Activated CD4-positive, alpha-beta T cell treated with anti-CD3 and anti-CD28 coated beads, Interleukin-2, amount 10 ng/mL, durations not matched to agents 7 days and 5 days (primary cell): ENCODE measurements at regions not wholly inside any gene's neighbourhood (a gene's known extent, or its start where the extent isn't known, plus 50 kb on each side); places are given as distances from the start of the nearest gene placed in this dataset.

ENCODE experiments used
- CTCF ChIA-PET: fragments of 350-600 bp; sonication (Branson Sonifier 250); formaldehyde crosslinking; loops from one replicate; lab custom pipeline; 2021; ENCODE audit warnings: antibody characterized with exemption; lab: Charles Lee
- POLR2A ChIA-PET: fragments of 350-600 bp; sonication (Branson Sonifier 250); formaldehyde crosslinking; loops from one replicate; lab custom pipeline; 2021; ENCODE audit warnings: antibody characterized with exemption; lab: Charles Lee
- DNase-seq: peaks from one replicate; pipeline ENCODE4 v3.0.0-alpha.2; 2020
- H3K27ac Mint-ChIP-seq: one replicate; pipeline ENCODE4 v1.8.0; 2021; ENCODE audit warnings: mild to moderate bottlenecking, moderate library complexity, mixed read lengths
- H3K27me3 Mint-ChIP-seq: one replicate; pipeline ENCODE4 v1.8.0; 2021; ENCODE audit warnings: mixed read lengths
- H3K36me3 Mint-ChIP-seq: one replicate; pipeline ENCODE4 v1.8.0; 2021; ENCODE audit warnings: low read depth, mixed read lengths
- H3K4me1 Mint-ChIP-seq: one replicate; pipeline ENCODE4 v1.8.0; 2021; ENCODE audit warnings: mixed read lengths
- H3K4me3 Mint-ChIP-seq: one replicate; pipeline ENCODE4 v1.8.0; 2021; ENCODE audit warnings: mild to moderate bottlenecking, moderate library complexity, mixed read lengths
- H3K9me3 Mint-ChIP-seq: one replicate; pipeline ENCODE4 v1.8.0; 2021; ENCODE audit warnings: mixed read lengths

DNA sequence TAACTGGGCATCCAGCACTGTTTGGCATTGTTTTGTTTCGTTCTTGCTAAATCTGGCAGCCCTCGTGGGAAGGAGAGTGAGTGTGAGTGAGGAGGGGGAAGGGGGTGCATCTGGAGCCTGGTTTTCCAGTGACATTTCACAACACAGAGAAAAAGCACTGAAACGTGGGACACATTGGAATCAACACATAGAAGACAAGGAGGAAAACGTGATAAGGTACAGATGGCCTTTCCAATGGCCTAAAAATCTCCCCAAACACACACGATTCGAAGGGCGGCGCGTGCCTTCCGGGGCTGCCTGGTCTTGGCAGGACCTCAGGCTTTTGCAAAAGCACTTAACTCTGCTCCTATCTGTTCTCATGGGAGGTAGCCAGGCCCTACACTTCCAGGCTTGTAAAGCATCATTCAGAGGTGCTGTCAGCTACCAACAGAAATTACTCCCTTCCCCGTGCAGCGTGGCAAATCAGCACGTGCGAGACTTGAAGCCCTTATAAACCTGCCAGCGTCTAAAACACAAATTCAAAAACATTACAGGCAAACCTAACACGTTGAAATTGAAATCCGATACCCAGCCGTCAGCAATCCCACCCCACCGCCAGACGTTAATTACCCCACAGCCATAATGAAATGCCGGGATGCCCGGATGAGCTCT lies 129.4 kb downstream of the OLFM1 start:
- Mint-ChIP-seq H3K4me1 (no peaks in the 10 kb centered on the region), H3K27me3 (no peaks in the 10 kb centered on the region), H3K9me3 (no peaks in the 10 kb centered on the region), H3K4me3 (no peak overlapping the region), H3K27ac (no peak overlapping the region), H3K36me3 (no peaks in the 10 kb centered on the region)
- no peak for DNase-seq
- CTCF ChIA-PET: no interaction called here
- POLR2A ChIA-PET: no interaction called here

GRCh38 chr9:135217836-135218235 lies 130.4 kb downstream of the OLFM1 start:
- Mint-ChIP-seq H3K36me3 (no peaks in the 10 kb centered on the region), H3K4me3 (no peak overlapping the region), H3K4me1 (no peaks in the 10 kb centered on the region), H3K27ac (no peak overlapping the region), H3K9me3 (no peaks in the 10 kb centered on the region), H3K27me3 (no peaks in the 10 kb centered on the region)
- ChIA-PET POLR2A (no interaction called here), CTCF (no interaction called here)
- DNase-seq: no peak

GRCh38 chr9:135218331-135219225 lies 131.1 kb downstream of the OLFM1 start:
- no peak for DNase-seq
- Mint-ChIP-seq H3K36me3 (no peaks in the 10 kb centered on the region), H3K27me3 (no peaks in the 10 kb centered on the region), H3K27ac (no peak overlapping the region), H3K4me1 (no peaks in the 10 kb centered on the region), H3K9me3 (no peaks in the 10 kb centered on the region), H3K4me3 (no peak overlapping the region)
- ChIA-PET CTCF (no interaction called here), POLR2A (no interaction called here)

DNA sequence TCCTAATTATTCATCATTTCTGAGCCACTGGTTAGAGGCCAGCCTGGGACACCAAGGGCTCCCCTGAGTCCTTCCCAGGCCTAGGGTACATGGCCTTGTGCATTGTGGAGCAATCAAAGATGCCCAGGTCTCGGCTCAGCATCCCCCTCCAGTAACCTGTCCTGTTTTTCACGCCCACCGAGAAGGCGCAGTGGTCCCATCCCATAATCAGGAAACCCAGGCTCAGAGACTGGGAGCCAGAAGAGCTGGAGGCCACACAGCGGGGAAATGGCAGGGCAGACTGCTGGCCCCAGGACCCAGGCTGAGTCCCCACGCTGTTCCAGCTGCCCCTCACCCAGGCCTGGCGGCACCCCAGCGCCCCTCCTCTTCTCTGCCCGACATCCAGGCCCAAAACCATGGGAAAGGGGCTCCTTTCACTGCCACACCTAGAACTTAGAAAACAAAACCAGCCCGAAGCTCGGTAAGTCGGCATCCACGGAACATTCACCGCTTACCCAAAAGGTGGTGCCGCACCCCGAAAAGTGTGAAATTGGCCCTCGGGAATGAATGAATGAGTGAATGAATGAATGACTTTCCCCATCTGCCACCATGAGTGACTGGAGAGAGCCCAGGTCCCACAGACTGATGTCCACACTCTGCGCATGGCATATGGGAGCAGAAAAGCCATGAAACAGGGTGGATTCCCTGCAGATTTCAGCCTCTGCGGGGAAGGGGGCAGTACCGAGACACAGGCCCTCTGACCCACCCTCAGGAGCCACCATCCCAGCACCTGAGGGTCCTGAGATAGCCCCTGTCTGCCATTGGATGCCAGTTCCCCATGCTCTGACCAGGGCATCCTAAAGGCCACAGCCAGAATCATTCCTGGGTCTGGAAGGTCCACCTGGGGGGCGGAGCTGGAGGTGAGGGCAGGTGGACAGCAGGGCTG lies 132.5 kb downstream of the OLFM1 start:
- POLR2A ChIA-PET: no interaction called here
- Mint-ChIP-seq H3K4me3 (no peak overlapping the region), H3K27ac (no peak overlapping the region)

GRCh38 chr9:135220601-135221575 lies 133.4 kb downstream of the OLFM1 start:
- Mint-ChIP-seq H3K4me1 (no peaks in the 10 kb centered on the region), H3K9me3 (peaks cover 3% of the 10 kb centered on the region), H3K36me3 (no peaks in the 10 kb centered on the region), H3K27me3 (no peaks in the 10 kb centered on the region), H3K4me3 (no peak overlapping the region), H3K27ac (no peak overlapping the region)
- DNase-seq: no peak
- CTCF ChIA-PET: no interaction called here
- POLR2A ChIA-PET: no interaction called here

More for the DNA sequence above, 132.5 kb downstream of the OLFM1 start:
- peaks cover 3% of the 10 kb centered on the region for H3K9me3 Mint-ChIP-seq
- H3K27me3 Mint-ChIP-seq: no peaks in the 10 kb centered on the region
- no peak for DNase-seq
- CTCF ChIA-PET: no interaction called here
- no peaks in the 10 kb centered on the region for H3K36me3 Mint-ChIP-seq
- H3K4me1 Mint-ChIP-seq: no peaks in the 10 kb centered on the region

GRCh38 chr9:135221576-135221950 lies 134.1 kb downstream of the OLFM1 start:
- Mint-ChIP-seq H3K9me3 (peaks cover 3% of the 10 kb centered on the region), H3K4me3 (no peak overlapping the region), H3K36me3 (no peaks in the 10 kb centered on the region), H3K27ac (no peak overlapping the region), H3K4me1 (no peaks in the 10 kb centered on the region), H3K27me3 (no peaks in the 10 kb centered on the region)
- no peak for DNase-seq
- POLR2A ChIA-PET: no interaction called here
- CTCF ChIA-PET: no interaction called here

- POLR2A ChIA-PET: no interaction called here
- H3K36me3 Mint-ChIP-seq: no peaks in the 10 kb centered on the region
- H3K4me1 Mint-ChIP-seq: no peaks in the 10 kb centered on the region
- no peak overlapping the region for H3K4me3 Mint-ChIP-seq
- DNase-seq: no peak
- CTCF ChIA-PET: no interaction called here
- no peak overlapping the region for H3K27ac Mint-ChIP-seq
- H3K9me3 Mint-ChIP-seq: peaks cover 3% of the 10 kb centered on the region
- no peaks in the 10 kb centered on the region for H3K27me3 Mint-ChIP-seq
These were observed 134.6 kb downstream of the OLFM1 start for GRCh38 chr9:135221951-135222631.

GRCh38 chr9:135222881-135223760 lies 135.7 kb downstream of the OLFM1 start:
- Mint-ChIP-seq H3K27me3 (no peaks in the 10 kb centered on the region), H3K9me3 (peaks cover 3% of the 10 kb centered on the region)

DNA sequence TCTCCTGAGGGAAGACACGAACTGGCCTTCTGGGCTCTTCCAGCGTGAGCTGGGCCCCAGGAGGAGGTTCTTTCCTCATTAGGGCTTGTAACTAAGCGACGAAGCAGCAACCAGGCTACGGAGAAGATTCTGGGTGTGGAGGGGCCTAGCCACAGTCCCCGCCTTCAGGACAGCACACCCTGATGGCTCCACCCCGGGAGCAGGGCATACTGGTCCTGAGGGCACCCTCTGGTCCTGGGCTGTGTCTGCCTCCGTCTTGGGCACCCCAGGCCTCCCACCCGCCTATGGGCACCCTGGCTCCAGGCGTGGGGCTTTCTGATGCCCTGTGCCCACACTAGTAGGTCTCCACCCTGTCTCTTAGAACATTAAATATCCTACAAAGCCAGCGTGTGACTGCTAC lies 136.4 kb downstream of the OLFM1 start:
- H3K27ac Mint-ChIP-seq: no peak overlapping the region
- no peaks in the 10 kb centered on the region for H3K27me3 Mint-ChIP-seq
- DNase-seq: no peak
- H3K9me3 Mint-ChIP-seq: peaks cover 3% of the 10 kb centered on the region
- ChIA-PET POLR2A (no interaction called here), CTCF (no interaction called here)
- H3K36me3 Mint-ChIP-seq: no peaks in the 10 kb centered on the region
- H3K4me1 Mint-ChIP-seq: no peaks in the 10 kb centered on the region
- H3K4me3 Mint-ChIP-seq: no peak overlapping the region

More at GRCh38 chr9:135222881-135223760, 135.7 kb downstream of the OLFM1 start:
- Mint-ChIP-seq H3K4me3 (no peak overlapping the region), H3K4me1 (no peaks in the 10 kb centered on the region), H3K36me3 (no peaks in the 10 kb centered on the region), H3K27ac (no peak overlapping the region)
- ChIA-PET CTCF (no interaction called here), POLR2A (no interaction called here)
- DNase-seq: no peak

DNA sequence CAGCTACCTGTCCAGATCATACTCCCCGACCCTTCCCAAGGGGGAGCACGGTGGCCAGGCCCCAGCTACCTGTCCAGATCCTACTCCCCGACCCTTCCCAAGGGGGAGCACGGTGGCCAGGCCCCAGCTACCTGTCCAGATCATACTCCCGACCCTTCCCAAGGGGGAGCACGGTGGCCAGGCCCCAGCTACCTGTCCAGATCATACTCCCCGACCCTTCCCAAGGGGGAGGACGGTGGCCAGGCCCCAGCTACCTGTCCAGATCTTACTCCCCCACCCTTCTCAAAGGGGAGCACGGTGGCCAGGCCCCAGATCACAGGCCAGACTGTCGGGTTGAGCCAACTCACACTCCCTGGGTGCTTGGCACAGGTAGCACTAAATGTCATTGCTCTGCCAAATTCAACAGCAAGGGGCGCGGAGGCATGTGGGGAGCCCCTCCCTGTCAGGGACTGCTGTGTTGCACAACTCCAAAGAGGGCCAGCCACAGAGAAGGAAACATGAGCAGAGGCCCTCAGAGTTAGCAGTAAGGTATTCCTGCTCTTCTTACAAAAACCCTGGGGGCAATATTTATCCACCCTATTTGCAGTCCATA lies 136.9 kb downstream of the OLFM1 start:
- H3K36me3 Mint-ChIP-seq: no peaks in the 10 kb centered on the region
- CTCF ChIA-PET: no interaction called here

More for the DNA sequence above, 136.9 kb downstream of the OLFM1 start:
- DNase-seq: no peak
- no peak overlapping the region for H3K4me3 Mint-ChIP-seq
- no peaks in the 10 kb centered on the region for H3K4me1 Mint-ChIP-seq
- POLR2A ChIA-PET: no interaction called here
- peaks cover 3% of the 10 kb centered on the region for H3K9me3 Mint-ChIP-seq
- no peaks in the 10 kb centered on the region for H3K27me3 Mint-ChIP-seq
- no peak overlapping the region for H3K27ac Mint-ChIP-seq
